ENCODE measurements at regions not wholly inside any gene's neighbourhood (a gene's known extent, or its start where the extent isn't known, plus 50 kb on each side); places are given as distances from the start of the nearest gene placed in this dataset.

- Histone ChIP-seq H3K27me3 (ENCODE audit: control insufficient read depth, low read length) (peaks cover 11% of the 10 kb centered on the region), H3K4me2 (ENCODE audit: low read length) (no peak overlapping the region), H3F3A (ENCODE audit: control insufficient read depth, insufficient read depth) (no peaks in the 10 kb centered on the region), H4K20me1 (ENCODE audit: control insufficient read depth, insufficient read depth, low read depth, low read length) (no peaks in the 10 kb centered on the region), H3K79me2 (ENCODE audit: control insufficient read depth, low read length) (no peaks in the 10 kb centered on the region), H3K9me2 (replicated peaks; ENCODE audit: control insufficient read depth, low read length) (no peaks in the 10 kb centered on the region), H3K9me3 (ENCODE audit: control insufficient read depth, insufficient read depth, low read length) (no peaks in the 10 kb centered on the region), H3K27ac (ENCODE audit: low read depth, low read length) (no peak overlapping the region), H3K4me1 (ENCODE audit: control insufficient read depth, low read length) (peaks cover 10% of the 10 kb centered on the region), H3K4me3 (ENCODE audit: low read length) (no peak overlapping the region), H3K36me3 (ENCODE audit: control insufficient read depth, low read length) (no peaks in the 10 kb centered on the region)
- TF ChIP-seq EZH2phosphoT487 (IDR thresholded peaks at IDR 0.05; ENCODE audit: borderline replicate concordance, low read length) = no peak
- TF ChIP-seq, protein P1, sequence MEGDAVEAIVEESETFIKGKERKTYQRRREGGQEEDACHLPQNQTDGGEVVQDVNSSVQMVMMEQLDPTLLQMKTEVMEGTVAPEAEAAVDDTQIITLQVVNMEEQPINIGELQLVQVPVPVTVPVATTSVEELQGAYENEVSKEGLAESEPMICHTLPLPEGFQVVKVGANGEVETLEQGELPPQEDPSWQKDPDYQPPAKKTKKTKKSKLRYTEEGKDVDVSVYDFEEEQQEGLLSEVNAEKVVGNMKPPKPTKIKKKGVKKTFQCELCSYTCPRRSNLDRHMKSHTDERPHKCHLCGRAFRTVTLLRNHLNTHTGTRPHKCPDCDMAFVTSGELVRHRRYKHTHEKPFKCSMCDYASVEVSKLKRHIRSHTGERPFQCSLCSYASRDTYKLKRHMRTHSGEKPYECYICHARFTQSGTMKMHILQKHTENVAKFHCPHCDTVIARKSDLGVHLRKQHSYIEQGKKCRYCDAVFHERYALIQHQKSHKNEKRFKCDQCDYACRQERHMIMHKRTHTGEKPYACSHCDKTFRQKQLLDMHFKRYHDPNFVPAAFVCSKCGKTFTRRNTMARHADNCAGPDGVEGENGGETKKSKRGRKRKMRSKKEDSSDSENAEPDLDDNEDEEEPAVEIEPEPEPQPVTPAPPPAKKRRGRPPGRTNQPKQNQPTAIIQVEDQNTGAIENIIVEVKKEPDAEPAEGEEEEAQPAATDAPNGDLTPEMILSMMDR (IDR thresholded peaks at IDR 0.05; ENCODE audit: low read depth, low read length, poor library complexity, severe bottlenecking) = no peak
These were observed 77.3 kb downstream of the TEX51 start for GRCh38 chr2:126975671-126976655.

DNA sequence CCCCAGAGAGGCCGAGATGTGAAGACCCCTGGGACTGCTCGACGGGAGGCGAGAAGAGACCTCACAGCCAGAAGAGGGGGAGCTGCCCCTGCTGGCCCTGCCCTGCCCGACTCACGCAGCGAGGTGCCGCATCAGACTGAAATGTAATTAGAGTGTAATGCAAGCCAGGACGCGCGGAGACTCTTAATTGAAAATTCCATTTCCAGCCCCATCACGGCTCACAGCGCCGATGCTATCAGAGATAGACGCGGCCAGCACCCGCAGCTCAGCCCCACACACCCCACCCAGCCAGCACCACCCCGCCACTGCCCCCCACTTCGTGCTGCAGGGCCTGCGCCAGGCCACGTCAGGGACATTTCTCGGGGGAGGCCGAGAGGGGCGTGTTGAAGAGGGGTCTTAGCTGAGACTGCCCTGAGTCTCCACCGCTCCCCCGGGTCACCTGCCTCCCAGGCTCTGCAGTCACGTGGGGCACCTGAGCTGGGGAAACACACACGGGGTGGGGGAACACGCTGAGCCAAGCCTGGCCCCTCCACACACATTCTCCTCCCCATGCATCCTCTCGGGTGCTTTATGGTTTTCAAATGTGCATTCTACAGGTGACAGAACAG, 78.1 kb downstream of the TEX51 start:
- TF ChIP-seq, protein P1 (IDR thresholded peaks at IDR 0.05; ENCODE audit: low read depth, low read length, poor library complexity, severe bottlenecking) = no peak
- TF ChIP-seq EZH2phosphoT487 (IDR thresholded peaks at IDR 0.05; ENCODE audit: borderline replicate concordance, low read length) = no peak
- no peaks in the 10 kb centered on the region for H4K20me1 ChIP-seq (ENCODE audit: control insufficient read depth, insufficient read depth, low read depth, low read length)
- peaks cover 6% of the 10 kb centered on the region for H3K4me1 ChIP-seq (ENCODE audit: control insufficient read depth, low read length)
- no peaks in the 10 kb centered on the region for H3K9me2 ChIP-seq (replicated peaks; ENCODE audit: control insufficient read depth, low read length)
- no peak overlapping the region for H3K27ac ChIP-seq (ENCODE audit: low read depth, low read length)
- no peak overlapping the region for H3K4me2 ChIP-seq (ENCODE audit: low read length)
- no peaks in the 10 kb centered on the region for H3F3A ChIP-seq (ENCODE audit: control insufficient read depth, insufficient read depth)
- H3K27me3 ChIP-seq (ENCODE audit: control insufficient read depth, low read length) = peaks cover 6% of the 10 kb centered on the region
- H3K4me3 ChIP-seq (ENCODE audit: low read length) = no peak overlapping the region
- H3K79me2 ChIP-seq (ENCODE audit: control insufficient read depth, low read length) = no peaks in the 10 kb centered on the region
- H3K36me3 ChIP-seq (ENCODE audit: control insufficient read depth, low read length) = no peaks in the 10 kb centered on the region
- H3K9me3 ChIP-seq (ENCODE audit: control insufficient read depth, insufficient read depth, low read length) = no peaks in the 10 kb centered on the region

GRCh38 chr2:126978333-126978732, 79.6 kb downstream of the TEX51 start:
- H3K4me3 ChIP-seq (ENCODE audit: low read length) = no peak overlapping the region
- H3K27ac ChIP-seq (ENCODE audit: low read depth, low read length) = no peak overlapping the region
- H3K9me3 ChIP-seq (ENCODE audit: control insufficient read depth, insufficient read depth, low read length) = no peaks in the 10 kb centered on the region
- TF ChIP-seq EZH2phosphoT487 (IDR thresholded peaks at IDR 0.05; ENCODE audit: borderline replicate concordance, low read length) = no peak
- no peaks in the 10 kb centered on the region for H3F3A ChIP-seq (ENCODE audit: control insufficient read depth, insufficient read depth)
- no peaks in the 10 kb centered on the region for H3K36me3 ChIP-seq (ENCODE audit: control insufficient read depth, low read length)
- no peaks in the 10 kb centered on the region for H4K20me1 ChIP-seq (ENCODE audit: control insufficient read depth, insufficient read depth, low read depth, low read length)
- no peaks in the 10 kb centered on the region for H3K9me2 ChIP-seq (replicated peaks; ENCODE audit: control insufficient read depth, low read length)
- 0 out of 2 replicates have a peak, but pooled peaks cover 3% of the 10 kb centered on the region for H3K27me3 ChIP-seq (ENCODE audit: control insufficient read depth, low read length)
- no peak overlapping the region for H3K4me2 ChIP-seq (ENCODE audit: low read length)
- no peaks in the 10 kb centered on the region for H3K79me2 ChIP-seq (ENCODE audit: control insufficient read depth, low read length)
- no peaks in the 10 kb centered on the region for H3K4me1 ChIP-seq (ENCODE audit: control insufficient read depth, low read length)

Data from DOHH2 (cell line).